ENCODE measurements at regions not wholly inside any gene's neighbourhood (a gene's known extent, or its start where the extent isn't known, plus 50 kb on each side); places are given as distances from the start of the nearest gene placed in this dataset.

DNA sequence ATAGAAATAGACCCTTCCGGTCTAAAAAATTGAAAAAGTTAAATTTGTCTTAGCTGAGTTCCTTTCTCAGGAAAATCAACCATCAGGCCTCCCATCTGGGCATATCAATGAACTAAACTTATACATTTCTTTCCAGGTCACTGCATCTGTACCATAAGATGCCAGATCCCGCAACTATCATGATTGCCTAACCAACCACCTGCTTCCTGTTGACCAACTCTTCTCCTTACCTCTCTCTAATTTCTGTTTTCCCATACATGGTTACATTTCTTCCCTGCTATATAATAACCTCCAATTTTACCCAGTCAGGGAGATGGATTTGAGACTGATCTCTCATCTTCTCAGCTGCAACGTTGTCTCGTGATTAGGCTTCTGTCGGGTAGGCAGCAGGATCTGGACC lies 228.7 kb downstream of the FSIP2 start:
- Histone ChIP-seq H3K4me1 (no peaks in the 10 kb centered on the region), H3K27me3 (no peaks in the 10 kb centered on the region), H3K4me3 (replicated peaks in 1 of 3) (no peak overlapping the region), H3K36me3 (no peaks in the 10 kb centered on the region), H3K9me3 (no peaks in the 10 kb centered on the region), H3K27ac (no peak overlapping the region)
- intact Hi-C loops (cut with DNase I) = no loop called here
- no peak for TF ChIP-seq POLR2A (IDR thresholded peaks at IDR 0.05)
- TF ChIP-seq, protein P1, sequence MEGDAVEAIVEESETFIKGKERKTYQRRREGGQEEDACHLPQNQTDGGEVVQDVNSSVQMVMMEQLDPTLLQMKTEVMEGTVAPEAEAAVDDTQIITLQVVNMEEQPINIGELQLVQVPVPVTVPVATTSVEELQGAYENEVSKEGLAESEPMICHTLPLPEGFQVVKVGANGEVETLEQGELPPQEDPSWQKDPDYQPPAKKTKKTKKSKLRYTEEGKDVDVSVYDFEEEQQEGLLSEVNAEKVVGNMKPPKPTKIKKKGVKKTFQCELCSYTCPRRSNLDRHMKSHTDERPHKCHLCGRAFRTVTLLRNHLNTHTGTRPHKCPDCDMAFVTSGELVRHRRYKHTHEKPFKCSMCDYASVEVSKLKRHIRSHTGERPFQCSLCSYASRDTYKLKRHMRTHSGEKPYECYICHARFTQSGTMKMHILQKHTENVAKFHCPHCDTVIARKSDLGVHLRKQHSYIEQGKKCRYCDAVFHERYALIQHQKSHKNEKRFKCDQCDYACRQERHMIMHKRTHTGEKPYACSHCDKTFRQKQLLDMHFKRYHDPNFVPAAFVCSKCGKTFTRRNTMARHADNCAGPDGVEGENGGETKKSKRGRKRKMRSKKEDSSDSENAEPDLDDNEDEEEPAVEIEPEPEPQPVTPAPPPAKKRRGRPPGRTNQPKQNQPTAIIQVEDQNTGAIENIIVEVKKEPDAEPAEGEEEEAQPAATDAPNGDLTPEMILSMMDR (IDR thresholded peaks at IDR 0.05) = no peak
- WGBS, 2 donors = 94 to 95% methylated on average over 5 of the region's 5 CpGs
- no peak for DNase-seq

DNA sequence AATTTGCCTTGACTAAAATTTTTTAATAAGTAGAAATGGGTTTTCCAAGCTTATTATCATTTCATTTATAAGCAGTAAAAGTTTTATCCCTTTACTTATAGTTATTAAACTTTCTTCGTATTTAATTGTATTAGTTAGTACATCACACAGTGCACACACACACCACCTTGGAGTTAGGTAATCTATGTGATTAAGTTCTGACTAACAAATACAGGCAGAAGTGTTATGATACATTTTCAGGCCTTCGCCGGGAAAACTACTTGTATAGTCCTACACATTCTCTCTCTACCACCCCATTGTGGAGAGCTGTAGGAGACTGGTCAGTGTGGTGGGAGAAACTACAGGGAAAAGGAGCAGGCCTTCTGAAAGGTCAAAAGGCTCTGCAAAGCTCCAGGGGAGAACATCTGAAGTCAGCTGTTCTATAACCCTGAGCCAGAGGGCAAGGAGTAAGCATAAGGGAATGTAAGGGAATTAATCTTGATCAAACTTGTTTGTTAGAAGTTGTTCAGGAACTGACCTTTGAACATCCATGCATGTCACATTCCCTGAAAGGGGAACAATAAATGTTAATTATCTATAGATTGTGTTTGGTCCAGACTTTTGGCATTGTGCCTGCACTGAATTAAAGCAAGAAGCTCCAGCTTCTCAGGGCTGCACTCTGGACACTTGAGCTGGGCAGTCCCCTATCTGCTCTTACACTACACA lies 231.7 kb downstream of the FSIP2 start:
- Histone ChIP-seq H3K9me3 (no peaks in the 10 kb centered on the region), H3K4me1 (no peaks in the 10 kb centered on the region), H3K27ac (no peak overlapping the region), H3K27me3 (no peaks in the 10 kb centered on the region), H3K4me3 (replicated peaks in 1 of 3) (no peak overlapping the region), H3K36me3 (no peaks in the 10 kb centered on the region)
- TF ChIP-seq, protein P1 (IDR thresholded peaks at IDR 0.05) = no peak
- no peak for TF ChIP-seq POLR2A (IDR thresholded peaks at IDR 0.05)
- no peak for DNase-seq
- intact Hi-C loops (cut with DNase I) = no loop called here
- WGBS, 2 donors = 87 to 92% methylated on average over 3 of the region's 3 CpGs

GRCh38 chr2:185978634-185979407 lies 240.2 kb downstream of the FSIP2 start:
- WGBS, 2 donors = 82% methylated on average over 3 of the region's 3 CpGs

DNA sequence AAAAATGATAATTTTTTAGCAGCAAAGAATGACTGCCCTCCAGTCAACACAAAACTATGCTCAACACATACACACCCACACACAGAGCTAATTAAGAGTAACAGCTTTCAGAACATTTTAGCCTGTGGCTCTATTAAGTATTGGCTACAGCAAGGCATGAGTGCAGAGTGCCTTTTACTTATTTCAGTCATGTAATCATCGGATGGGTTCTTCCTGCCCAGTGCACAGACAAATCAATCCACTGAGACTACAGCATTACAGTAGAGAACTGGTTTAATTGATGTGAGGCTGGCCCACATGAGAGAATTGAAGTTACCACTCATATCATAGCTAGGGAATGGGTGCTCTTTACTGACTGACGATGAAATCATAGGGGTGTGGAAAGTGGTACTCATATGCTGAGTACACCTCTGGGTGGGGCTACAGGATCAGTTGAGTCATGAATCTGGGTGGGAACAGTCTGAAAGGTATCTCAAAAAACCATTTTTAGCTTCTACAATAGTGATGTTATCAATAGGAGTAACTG lies 241.0 kb downstream of the FSIP2 start:
- intact Hi-C loops (cut with DNase I) = no loop called here
- DNase-seq = no peak
- WGBS, 2 donors = 70 to 91% methylated on average over 2 of the region's 2 CpGs
- H3K4me1 ChIP-seq = no peaks in the 10 kb centered on the region
- no peaks in the 10 kb centered on the region for H3K27me3 ChIP-seq
- H3K9me3 ChIP-seq = no peaks in the 10 kb centered on the region
- TF ChIP-seq, protein P1 (IDR thresholded peaks at IDR 0.05) = no peak
- TF ChIP-seq POLR2A (IDR thresholded peaks at IDR 0.05) = no peak
- no peak overlapping the region for H3K27ac ChIP-seq
- no peaks in the 10 kb centered on the region for H3K36me3 ChIP-seq
- H3K4me3 ChIP-seq (replicated peaks in 1 of 3) = no peak overlapping the region

More at GRCh38 chr2:185978634-185979407, 240.2 kb downstream of the FSIP2 start:
- intact Hi-C loops (cut with DNase I) = no loop called here
- no peak overlapping the region for H3K27ac ChIP-seq
- no peak for DNase-seq
- no peaks in the 10 kb centered on the region for H3K27me3 ChIP-seq
- no peak overlapping the region for H3K4me3 ChIP-seq (replicated peaks in 1 of 3)
- no peaks in the 10 kb centered on the region for H3K4me1 ChIP-seq
- no peaks in the 10 kb centered on the region for H3K36me3 ChIP-seq
- TF ChIP-seq, protein P1 (IDR thresholded peaks at IDR 0.05) = no peak
- TF ChIP-seq POLR2A (IDR thresholded peaks at IDR 0.05) = no peak
- no peaks in the 10 kb centered on the region for H3K9me3 ChIP-seq

DNA sequence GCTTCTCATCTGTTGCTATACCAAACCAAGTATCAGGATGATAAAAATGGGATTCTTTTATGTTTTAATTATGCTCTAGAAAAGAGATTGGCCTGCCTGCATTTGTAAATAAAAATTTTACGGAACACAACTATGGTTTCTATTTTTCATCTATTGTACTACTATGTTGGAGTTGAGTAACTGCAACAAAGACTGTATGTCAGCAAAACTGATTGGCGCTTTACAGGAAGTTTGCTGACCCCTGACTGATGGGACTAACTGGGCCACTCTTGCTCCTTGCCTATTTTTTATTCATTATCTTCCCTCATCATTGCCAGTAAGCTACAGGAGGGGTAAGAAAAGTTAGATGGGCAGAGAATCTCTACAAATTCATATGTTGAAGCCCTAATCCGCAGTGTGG lies 242.3 kb downstream of the FSIP2 start:
- H3K27ac ChIP-seq = no peak overlapping the region
- H3K4me3 ChIP-seq (replicated peaks in 1 of 3) = no peak overlapping the region
- H3K9me3 ChIP-seq = no peaks in the 10 kb centered on the region
- no peaks in the 10 kb centered on the region for H3K36me3 ChIP-seq
- WGBS, 2 donors = 94 to 97% methylated on average over 3 of the region's 3 CpGs
- no peaks in the 10 kb centered on the region for H3K27me3 ChIP-seq
- no peaks in the 10 kb centered on the region for H3K4me1 ChIP-seq
- no peak for DNase-seq
- TF ChIP-seq, protein P1 (IDR thresholded peaks at IDR 0.05) = no peak
- no peak for TF ChIP-seq POLR2A (IDR thresholded peaks at IDR 0.05)
- intact Hi-C loops (cut with DNase I) = no loop called here
